HG03571 (cell line): ENCODE measurements at regions not wholly inside any gene's neighbourhood (a gene's known extent, or its start where the extent isn't known, plus 50 kb on each side); places are given as distances from the start of the nearest gene placed in this dataset.
A peak's percentile ranks its signal among the peaks of the same experiment; 100 is the strongest.

Experiments used
- ATAC-seq: cut with Tn5 transposase; IDR thresholded peaks from one replicate; pipeline ENCODE4 v1.9.1; 2021; ENCODE audit not compliant: unreplicated experiment

DNA sequence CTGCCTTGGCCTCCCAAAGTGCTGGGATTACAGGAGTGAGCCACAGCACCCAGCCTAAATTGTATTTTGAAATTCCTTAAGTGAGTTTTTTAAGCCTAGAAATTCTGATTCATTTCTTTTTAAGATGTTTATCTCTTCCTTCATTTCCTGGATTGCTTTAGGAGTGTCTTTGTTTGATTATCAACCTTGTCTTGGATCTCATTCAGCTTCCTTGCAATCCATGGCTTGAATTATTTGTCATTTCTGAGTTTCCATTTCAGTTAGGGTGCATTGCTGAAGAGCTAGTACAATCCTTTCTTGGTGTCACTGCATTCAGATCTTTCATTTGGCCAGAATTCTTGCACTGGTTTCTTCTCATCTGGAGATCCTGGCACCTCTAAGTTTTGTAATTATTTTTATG, 606.4 kb upstream of the ZNF804A start:
- ATAC-seq = no peak

DNA sequence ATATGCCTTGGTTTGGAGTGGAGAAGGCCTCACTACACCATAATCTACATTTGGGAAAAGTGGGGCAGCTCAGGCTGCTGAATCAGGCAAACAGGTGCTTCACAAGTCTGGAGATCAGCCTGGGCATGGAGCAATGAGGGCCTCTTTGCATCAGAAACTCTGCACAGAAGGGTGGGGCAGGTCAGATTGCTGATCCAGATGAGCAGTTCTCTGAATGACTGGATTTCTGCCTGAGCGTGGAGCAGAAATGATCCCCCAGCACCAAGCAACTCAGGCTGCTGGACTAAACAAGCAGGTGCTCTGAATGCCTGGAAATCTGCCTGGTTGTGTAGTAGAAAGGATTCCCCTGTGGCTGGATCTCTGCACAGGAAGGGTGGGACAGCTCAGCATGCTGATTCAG, 605.3 kb upstream of the ZNF804A start:
- ATAC-seq = peak; percentile 42

DNA sequence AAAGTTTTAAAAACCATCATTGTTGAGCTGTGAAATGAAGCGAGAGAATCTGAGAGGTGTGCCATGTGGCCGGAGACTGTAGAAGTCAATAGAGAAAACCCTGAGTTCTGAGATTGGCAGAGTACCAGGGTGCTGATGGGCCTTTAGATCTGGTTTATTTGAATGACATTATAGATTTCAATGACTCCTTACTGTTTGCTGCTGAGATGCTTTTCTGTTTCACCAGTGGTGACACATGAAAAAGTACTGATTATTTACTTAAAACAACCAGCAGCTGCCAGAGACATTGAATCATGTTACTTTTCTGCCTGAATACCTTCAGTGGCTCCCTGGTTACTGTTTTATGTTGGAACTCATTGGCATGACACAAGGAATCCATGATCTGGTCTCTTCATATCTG, 602.7 kb upstream of the ZNF804A start:
- no peak for ATAC-seq

DNA sequence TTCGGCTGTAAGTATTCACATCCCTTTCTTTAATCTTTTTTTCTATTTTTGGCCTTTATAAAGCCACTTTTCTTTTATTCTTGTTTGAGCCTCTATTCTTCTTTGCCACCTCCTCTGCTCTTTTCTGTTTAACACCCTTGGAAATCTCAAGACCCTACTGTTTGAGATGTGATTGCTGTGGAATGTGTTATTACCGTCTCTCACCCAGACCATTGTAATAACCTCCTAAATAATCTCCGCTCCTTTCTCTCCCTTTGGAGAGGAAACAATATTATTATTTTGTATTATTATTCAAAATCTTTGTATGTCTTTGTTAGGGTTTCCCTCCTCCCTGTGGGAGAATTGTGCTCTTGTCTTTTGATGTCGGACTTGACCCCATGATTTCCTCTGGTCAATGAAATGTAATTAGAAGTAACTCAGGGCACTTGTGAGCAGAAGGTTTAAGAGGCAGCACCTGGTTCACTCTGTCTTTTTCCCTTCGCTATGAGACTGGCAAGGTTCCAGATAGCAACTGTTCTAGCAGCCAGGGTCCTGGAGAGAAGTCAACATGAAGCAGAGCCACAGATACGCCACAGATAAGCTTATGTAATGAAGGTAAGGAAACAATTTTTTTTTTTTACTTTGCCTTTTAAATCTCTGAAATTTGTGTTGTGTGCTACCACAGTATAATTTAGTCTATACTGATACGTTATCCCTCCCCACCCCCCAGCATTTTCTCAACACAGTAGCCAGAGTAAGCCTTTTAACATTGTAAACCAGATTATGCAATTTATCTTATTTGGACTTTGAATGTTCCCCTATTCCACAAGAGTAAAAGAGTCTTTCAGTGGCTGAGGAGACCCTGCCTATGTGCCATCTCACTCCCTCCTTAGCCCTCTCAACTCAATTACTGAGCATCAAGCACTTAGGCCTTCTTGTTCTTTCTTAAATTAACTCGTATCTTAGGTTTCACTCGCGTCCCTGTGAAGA, 601.2 kb upstream of the ZNF804A start:
- no peak for ATAC-seq

DNA sequence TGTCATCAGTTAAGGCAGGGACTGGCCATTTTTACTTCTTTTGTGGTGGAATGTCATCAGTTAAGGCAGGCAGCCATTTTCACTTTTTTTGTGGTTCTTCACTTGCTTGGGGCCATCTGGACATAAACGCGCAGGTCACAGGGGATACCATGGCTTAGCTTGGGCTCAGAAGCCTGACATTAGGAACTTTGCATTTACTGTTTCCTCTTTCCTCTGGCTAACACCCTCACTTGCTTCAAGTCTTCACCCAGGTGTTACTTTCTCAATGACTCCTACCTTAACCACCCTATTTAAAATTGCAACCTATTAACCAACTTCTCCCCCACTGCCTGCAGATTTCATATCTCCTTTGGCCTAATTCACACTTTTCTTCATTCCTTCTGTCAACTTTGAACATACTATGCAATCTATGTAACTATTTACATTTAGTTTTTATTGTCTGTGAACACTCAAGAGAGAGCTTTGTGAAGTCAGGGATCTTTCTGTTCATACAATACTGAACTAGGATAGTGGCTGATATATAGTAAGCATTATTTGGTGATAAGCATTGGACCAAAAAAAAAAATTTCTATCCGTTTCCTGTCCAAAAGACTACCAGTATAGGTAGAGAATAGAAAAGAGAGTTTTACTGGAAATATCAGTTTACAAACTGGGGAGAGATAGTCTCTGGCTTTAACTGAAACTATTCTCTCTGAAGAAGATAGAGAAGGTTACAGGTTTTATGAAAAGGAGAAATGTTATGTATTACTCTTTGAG, 600.1 kb upstream of the ZNF804A start:
- peak; percentile 88 for ATAC-seq

DNA sequence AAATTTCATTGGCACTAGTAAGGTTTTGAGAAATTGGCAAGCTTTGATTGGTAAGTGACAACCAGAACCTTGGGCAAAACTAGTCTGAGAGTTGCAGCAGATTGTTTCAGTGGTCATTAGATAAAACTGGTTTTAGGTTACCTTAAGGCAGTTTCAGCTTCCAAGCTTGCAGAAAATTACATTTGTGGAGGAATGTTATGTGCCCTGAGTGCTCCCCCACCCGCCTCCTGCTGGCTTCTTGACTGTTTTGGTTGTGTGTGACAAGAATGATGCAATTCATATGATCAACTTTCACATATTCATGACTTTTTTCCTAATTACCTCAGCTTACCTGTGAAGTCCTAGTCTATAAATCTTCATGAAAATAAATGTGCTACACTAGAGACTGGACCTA, 599.5 kb upstream of the ZNF804A start:
- ATAC-seq = peak; percentile 10

DNA sequence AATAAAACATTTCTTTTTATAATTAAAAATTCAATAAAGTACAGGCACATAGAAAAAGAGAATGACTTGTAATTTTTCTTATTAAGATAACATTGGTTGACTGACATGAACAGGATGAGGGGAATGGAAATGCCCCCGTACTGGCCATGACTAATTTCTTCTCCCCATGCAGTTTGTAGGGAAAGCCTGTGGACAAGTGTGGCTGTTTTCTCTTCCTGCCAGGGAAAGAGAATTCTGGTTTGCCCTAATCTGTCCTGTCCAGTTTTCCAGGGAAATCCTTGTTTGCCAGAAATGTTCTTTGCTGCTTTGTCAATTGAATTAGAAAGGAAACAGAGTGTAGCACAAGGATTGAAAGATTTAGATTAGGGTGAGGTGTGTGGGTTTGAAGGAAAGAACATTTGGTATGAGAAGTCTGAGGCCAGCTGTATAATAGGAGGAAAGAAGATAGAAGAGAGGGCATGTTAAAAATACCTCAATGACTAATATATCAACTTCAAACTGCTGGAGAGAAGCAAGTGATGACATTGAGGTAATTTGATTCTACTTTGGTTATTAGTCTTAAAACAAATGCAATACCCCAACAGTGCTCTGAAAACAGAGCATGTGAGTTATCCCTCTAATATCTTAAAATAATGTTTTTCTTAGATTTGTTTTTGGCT, 593.9 kb upstream of the ZNF804A start:
- ATAC-seq = peak; percentile 55

DNA sequence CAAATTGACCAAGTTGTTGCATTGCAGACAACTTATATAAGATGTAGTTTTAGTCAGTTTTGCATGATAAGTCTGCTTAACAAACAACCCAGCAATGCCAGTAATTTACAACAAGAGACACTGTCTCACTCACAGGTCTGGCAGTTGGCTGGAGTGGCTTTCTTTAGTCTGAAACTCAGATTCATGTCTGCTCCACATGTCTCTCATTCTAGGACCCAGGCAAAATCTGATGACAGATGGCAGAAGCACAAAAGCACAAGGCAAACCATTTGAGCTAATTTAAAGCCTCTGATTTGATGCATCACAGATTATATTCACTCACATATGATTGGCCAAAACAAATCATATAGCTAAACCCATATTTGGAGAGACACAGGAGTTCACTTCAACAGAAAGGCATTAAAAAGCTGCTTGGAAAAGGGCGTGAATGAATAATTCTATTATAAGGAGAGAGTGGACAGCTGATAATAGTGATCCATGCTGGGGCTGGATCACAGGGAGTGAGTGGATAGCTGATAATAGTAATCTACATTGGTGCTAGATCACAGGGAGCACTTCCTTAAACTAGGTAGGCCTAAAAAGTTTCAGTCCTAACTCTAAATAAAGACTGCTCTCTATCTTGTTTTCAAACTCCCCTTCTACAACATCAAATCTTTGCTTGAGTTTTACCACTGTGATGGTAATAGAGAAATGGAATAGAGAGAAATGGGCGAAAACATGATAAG, 593.2 kb upstream of the ZNF804A start:
- ATAC-seq = peak; percentile 37

DNA sequence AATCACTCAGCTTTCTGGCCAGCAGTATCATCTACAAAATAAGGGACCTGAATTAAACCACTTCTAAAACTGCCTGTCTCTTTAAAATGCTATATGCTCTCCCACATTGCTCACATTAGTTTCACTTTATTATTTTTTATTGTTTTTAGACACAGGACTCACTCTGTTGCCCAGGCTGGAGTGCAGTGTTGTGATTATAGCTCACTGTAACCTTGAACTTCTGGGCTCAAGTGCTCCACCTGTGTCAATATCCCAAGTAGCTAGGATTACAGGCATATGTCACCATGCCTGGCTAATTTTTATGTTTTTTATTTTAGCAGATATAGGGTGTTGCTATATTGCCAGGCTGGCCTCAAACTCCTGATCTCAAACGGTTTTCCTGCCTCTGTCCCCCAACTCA, 591.3 kb upstream of the ZNF804A start:
- ATAC-seq = no peak

DNA sequence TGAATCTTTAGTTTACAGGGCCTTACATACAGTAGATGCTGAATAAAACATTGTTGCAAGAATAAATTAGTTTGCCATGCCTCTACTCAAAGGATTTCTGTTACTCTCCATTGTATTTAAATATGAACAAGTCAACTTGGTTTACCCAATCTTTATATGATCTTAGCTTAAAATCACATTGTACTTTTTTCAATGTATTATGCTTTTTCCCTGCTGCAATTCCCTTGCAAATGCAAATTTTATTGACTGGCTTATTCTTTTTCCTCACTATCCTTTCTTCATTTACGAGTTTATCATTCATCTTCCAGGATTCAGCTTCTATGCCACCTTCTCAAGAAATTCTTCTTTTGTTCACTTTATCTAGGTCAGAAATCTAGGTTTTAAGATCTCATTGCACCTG, 571.4 kb upstream of the ZNF804A start:
- ATAC-seq = no peak

DNA sequence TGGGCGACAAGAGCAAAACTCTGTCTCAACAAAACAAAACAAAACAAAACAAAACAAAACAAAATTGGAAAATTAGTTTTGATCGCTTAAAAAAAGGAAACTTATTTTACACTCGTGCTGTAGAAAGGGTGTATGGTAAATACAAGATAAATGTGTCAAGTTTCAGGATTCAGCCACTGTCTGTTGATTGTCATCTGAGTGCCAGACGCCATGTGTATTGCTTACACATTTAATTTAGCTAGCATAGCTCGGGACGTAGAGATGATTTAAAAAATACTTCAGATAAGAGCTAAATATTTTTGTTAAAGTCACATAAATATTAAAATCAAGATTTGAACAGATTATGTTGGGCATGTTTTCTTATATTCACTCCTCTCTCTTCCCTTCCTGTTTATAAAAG, 568.1 kb upstream of the ZNF804A start:
- no peak for ATAC-seq

DNA sequence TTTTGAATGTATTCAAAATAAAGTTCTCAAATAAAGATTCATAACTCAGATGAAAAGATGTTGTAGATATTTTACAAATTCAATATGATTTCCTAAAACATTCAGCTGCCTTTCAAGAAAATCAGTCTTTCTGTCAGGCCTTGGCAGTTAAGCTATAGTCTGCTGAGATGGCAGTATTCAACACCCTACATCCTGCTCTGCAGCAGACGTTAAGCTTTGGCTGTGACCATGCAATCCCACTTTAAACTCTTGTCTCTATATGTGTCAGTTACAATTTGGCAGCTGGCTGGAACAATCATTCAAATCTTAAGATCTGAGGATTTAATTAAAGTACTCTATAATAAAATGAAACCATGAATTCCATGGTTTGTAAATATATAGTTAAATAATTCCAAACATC, 567.3 kb upstream of the ZNF804A start:
- no peak for ATAC-seq

DNA sequence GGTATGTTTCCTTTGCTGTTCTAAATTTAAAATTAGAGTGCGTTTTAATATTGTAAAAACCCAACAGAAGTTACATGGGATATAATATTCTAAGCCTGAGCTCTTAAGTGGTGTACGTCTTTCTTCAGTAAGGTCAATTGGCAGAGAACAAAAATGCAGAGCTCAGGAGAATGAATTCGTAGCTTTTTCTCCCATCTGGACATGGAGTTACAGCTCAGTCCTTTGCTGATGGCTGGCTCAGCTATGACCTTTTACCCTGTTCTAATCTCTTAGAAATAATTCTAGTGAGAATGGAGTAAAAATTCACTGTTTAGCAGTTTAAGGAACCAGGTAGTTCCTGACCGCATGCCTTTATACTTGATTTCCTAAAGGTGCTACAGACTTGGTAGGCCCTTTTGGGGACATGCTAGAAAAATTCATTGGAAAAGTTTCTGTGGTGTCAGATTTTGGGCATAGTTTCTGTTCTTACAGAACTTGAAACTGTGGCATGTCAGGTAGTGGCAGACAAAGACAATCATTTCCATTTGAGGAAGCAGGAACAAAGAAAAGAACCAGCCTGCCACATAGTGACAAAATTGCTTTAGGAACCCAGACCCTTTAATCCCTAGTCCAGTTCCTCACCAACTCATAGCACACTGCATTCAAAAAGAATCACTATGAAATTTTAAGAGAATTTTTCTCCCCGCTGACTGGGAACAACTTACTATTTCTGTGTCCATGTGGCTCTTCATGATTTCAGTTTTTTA, 566.8 kb upstream of the ZNF804A start:
- no peak for ATAC-seq

DNA sequence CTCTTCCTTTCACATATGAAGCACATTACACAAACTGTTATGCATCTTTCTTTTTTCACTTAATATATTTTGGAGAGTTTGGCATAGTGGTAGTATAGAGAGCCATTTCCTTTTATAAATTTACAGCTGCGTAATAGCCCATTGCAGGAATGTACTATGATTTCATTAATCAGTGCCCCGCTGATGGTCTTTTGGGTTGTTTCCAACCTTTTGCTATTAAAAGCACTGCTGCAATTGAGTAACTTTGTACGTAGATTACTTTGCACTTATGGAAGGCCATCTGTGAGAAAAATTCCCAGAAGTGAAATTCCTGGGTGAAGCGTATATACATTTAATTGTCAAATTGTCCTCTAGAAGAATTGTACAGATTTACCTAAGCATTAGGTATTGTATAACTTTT, 565.3 kb upstream of the ZNF804A start:
- no peak for ATAC-seq

DNA sequence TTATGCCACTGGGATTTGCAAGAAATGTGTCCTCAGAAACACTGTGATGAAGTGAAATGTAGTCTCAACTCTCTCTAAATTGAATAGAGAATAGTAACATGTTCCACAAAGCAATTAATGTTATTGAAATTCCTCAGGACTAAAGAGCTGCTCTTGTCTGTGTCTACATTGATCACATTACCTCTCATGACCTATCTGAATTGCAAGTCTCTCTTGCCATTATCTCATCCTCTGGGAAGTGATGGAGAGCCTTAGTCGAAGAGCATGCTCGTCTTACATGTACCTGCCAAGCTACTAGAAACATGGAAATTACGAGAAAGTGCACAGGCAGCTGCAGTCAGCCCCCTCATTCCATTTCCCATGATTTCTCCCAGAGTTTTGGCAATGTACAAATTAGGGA, 561.1 kb upstream of the ZNF804A start:
- no peak for ATAC-seq

DNA sequence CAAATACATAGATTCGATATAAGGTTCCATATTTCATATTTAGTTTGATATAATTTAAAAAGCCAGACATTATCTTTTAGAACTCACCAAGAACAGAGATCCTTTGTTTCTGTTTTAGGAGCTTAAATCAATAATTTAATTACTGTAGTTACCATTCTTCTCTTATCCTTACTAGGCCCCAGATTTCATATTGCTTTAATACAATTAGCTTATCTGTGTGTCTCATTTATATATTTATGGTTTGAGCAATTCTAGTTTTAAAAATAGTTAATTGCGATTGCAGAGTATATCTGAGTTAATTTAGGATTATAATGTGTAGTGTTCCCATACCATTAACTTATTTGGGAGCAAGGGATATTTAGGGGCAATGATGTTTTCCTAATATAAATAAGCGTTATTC, 558.8 kb upstream of the ZNF804A start:
- no peak for ATAC-seq

DNA sequence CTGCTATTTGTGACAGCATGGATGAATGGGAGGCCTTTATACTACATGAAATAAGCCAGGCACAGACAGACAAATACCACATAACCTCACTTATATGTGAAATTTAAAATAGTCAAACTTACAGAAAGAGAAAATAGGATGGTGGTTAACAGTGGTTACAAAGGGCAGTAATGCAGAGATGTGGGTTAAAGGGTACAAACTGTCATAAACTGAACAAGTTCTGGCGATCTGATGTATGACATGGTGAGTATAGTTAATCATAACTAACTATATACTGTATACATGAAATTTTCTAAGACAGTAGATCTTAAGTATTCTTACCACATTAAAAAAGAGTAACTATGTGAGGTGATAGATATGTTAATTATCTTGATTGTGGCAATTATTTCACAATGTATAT, 558.1 kb upstream of the ZNF804A start:
- no peak for ATAC-seq

DNA sequence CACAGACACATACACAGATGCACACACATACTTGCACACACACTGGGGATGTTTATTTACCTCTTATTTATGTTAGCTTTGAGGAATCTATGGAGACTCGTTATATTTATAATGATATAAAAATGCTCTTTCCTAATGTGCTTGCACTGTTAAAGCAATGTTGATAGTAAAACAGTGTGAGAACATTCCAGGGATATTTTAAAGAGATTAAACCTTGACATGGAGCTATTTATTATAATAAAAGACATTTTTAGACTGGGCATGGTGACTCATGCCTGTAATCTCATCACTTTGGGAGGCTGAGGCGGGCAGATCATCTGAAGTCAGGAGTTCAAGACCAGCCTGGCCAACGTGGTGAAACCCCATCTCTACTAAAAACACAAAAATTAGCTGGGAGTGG, 557.3 kb upstream of the ZNF804A start:
- ATAC-seq = no peak

DNA sequence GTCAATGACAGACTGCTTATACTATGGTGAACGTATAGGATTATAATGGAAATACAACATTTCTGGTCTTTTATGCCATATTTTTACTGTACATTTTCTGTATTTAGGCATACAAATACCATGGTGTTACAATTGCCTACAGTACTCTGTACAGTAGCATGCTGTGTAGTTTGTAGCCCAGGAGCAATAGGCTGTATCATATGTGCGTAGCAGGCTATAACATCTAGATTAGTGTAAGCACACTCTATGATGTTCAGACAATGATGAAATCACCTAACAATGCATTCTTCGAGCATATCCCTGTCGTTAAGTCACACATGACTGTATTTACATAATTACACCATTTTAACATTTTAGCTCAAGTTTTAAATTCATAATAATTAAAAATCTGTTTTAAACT, 556.6 kb upstream of the ZNF804A start:
- ATAC-seq = no peak

DNA sequence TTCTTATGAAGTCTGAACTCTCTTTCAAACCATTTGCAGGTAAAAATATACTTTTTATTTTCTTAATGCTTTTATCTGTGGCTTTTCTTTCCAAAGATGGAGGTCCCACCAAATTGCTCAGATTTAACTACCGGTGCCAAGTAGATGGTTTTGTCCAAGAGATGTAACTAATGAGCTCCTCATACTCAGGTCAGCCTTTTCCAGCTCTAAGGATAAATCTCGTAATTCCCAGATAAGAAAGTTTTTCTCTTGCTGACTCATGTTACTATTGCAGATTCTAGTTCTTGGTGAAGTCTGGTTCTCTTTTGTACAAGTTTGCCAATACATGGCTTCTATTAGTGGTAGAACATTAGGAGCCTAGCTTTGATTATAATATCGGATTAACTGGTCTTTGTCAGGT, 550.8 kb upstream of the ZNF804A start:
- ATAC-seq = no peak
